CD14-positive monocyte (primary cell): ENCODE measurements at regions not wholly inside any gene's neighbourhood (a gene's known extent, or its start where the extent isn't known, plus 50 kb on each side); places are given as distances from the start of the nearest gene placed in this dataset.
"Not testable (repeated sequence)": the region's sequence is repeated elsewhere in the genome, so short reads cannot be mapped to it uniquely, and the experiment has no call there.

Experiments used
- DNase-seq, 3 donors: peaks; one replicate each; pipeline ENCODE4 v3.0.0-alpha.2; 2011 to 2022
- H2AFZ ChIP-seq: 2 replicates; pipeline ENCODE4 v1.6.0; 2012; ENCODE audit warnings: mild to moderate bottlenecking, low read depth, low read length, inconsistent platforms; ENCODE audit not compliant: insufficient read depth, poor library complexity, severe bottlenecking
- H3K27ac ChIP-seq, 2 donors: 1 replicate in 1 of 2; 2 replicates in 1 of 2; pipeline ENCODE4 v1.5.1; 2012 to 2013; ENCODE audit warnings: low read length in 2 of 2, control low read depth in 1 of 2, inconsistent platforms in 1 of 2, low read depth in 1 of 2, mild to moderate bottlenecking in 1 of 2
- H3K27me3 ChIP-seq, 2 donors: one replicate each; pipeline versions ENCODE4 v1.6.0 to v1.6.1; 2011 to 2013; ENCODE audit warnings: low read length in 2 of 2; ENCODE audit not compliant: control insufficient read depth in 2 of 2, insufficient read depth in 2 of 2
- H3K36me3 ChIP-seq, 2 donors: replicated peaks in 1 of 2; 1 replicate in 1 of 2; 2 replicates in 1 of 2; pipeline versions ENCODE4 v1.5.1 to v1.6.1; 2012 to 2013; ENCODE audit warnings: low read length in 2 of 2, control low read depth in 1 of 2, inconsistent platforms in 1 of 2, mild to moderate bottlenecking in 1 of 2; ENCODE audit not compliant: insufficient read depth in 2 of 2, control insufficient read depth in 1 of 2
- H3K4me1 ChIP-seq, 2 donors: 1 replicate in 1 of 2; 2 replicates in 1 of 2; pipeline versions ENCODE4 v1.5.1 to v1.6.1; 2012 to 2013; ENCODE audit warnings: low read length in 2 of 2, control low read depth in 1 of 2, inconsistent platforms in 1 of 2, mild to moderate bottlenecking in 1 of 2, moderate library complexity in 1 of 2; ENCODE audit not compliant: insufficient read depth in 2 of 2, control insufficient read depth in 1 of 2
- H3K4me2 ChIP-seq: replicated peaks from 2 replicates; pipeline ENCODE3; 2012; ENCODE audit warnings: low read length, moderate library complexity, mild to moderate bottlenecking; ENCODE audit not compliant: poor library complexity, severe bottlenecking; ENCODE audit errors: extremely low read depth
- H3K4me3 ChIP-seq, 3 experiments: fragments of 200-600 bp in 1 of 3; sonication (generic) in 1 of 3; replicated peaks in 1 of 3; 1 replicate in 2 of 3; 2 replicates in 1 of 3; pipeline ENCODE4 v1.5.1; 2011 to 2013; ENCODE audit warnings: low read length in 3 of 3, mild to moderate bottlenecking in 3 of 3, control low read depth in 2 of 3, low read depth in 2 of 3, inconsistent platforms in 1 of 3, moderate library complexity in 1 of 3
- H3K79me2 ChIP-seq: 2 replicates; pipeline ENCODE4 v1.6.0; 2012; ENCODE audit warnings: mild to moderate bottlenecking, control low read depth, inconsistent platforms, low read length, moderate library complexity; ENCODE audit not compliant: insufficient read depth
- H3K9ac ChIP-seq: 2 replicates; pipeline ENCODE4 v1.6.0; 2017; ENCODE audit warnings: low read length, mild to moderate bottlenecking; ENCODE audit not compliant: insufficient read depth, poor library complexity, severe bottlenecking
- H3K9me3 ChIP-seq, 2 donors: replicated peaks in 1 of 2; 1 replicate in 1 of 2; 2 replicates in 1 of 2; pipeline versions ENCODE4 v1.5.1 to v1.6.1; 2012 to 2013; ENCODE audit warnings: low read length in 2 of 2, control low read depth in 1 of 2; ENCODE audit not compliant: control insufficient read depth in 1 of 2, insufficient read depth in 1 of 2
- H4K20me1 ChIP-seq: 2 replicates; pipeline ENCODE4 v1.6.0; 2012; ENCODE audit warnings: mild to moderate bottlenecking, low read length, control low read depth, moderate library complexity; ENCODE audit not compliant: insufficient read depth
- H3K27ac Mint-ChIP-seq, 7 donors: one replicate each; pipeline ENCODE4 v1.8.0; 2020; ENCODE audit warnings: mild to moderate bottlenecking in 7 of 7, mixed read lengths in 7 of 7, moderate library complexity in 6 of 7, inconsistent platforms in 2 of 7
- H3K27me3 Mint-ChIP-seq, 3 donors: one replicate each; pipeline ENCODE4 v1.8.0; 2021 to 2022; ENCODE audit warnings: low read depth in 3 of 3, mild to moderate bottlenecking in 3 of 3, mixed read lengths in 3 of 3, moderate library complexity in 3 of 3, inconsistent platforms in 1 of 3
- H3K36me3 Mint-ChIP-seq, 2 donors: one replicate each; pipeline ENCODE4 v1.8.0; 2020; ENCODE audit warnings: mixed read lengths in 2 of 2, inconsistent platforms in 1 of 2, mild to moderate bottlenecking in 1 of 2
- H3K4me1 Mint-ChIP-seq: one replicate; pipeline ENCODE4 v1.8.0; 2020; ENCODE audit warnings: mild to moderate bottlenecking, mixed read lengths
- H3K4me3 Mint-ChIP-seq, 2 donors: one replicate each; pipeline ENCODE4 v1.8.0; 2020; ENCODE audit warnings: mild to moderate bottlenecking in 2 of 2, mixed read lengths in 2 of 2, moderate library complexity in 1 of 2
- H3K9me3 Mint-ChIP-seq, 7 donors: one replicate each; pipeline ENCODE4 v1.8.0; 2020 to 2022; ENCODE audit warnings: mixed read lengths in 7 of 7, mild to moderate bottlenecking in 6 of 7, moderate library complexity in 6 of 7, inconsistent platforms in 2 of 7
- CTCF ChIP-seq: fragments of 200-600 bp; IDR thresholded peaks from one replicate; pipeline ENCODE4 v1.8.0; 2022; ENCODE audit warnings: antibody characterized with exemption, mild to moderate bottlenecking
- WGBS: methylation state at CpG from one replicate; pipeline ENCODE4 v1.1.5; 2013; ENCODE audit warnings: missing lambda C conversion rate; ENCODE audit not compliant: insufficient coverage; 5-methylcytosine and 5-hydroxymethylcytosine counted together
- intact Hi-C, 2 donors: fragments of 100-400 bp; cut with micrococcal nuclease; formaldehyde crosslinking; loops; one replicate each; pipeline versions ENCODE4 v1.15.0 to v1.15.1; 2023

GRCh38 chr2:230634146-230634545, 78.5 kb upstream of the CAB39 start:
- no peak overlapping the region for H3K4me3 ChIP-seq
- no peaks in the 10 kb centered on the region for H4K20me1 ChIP-seq
- Mint-ChIP-seq H3K27ac (no peak overlapping the region), H3K9me3 (no peaks in the 10 kb centered on the region), H3K36me3 (no peaks in the 10 kb centered on the region), H3K4me3 (no peak overlapping the region), H3K27me3 (peaks cover 0 to 5% (median 0%) of the 10 kb centered on the region in 3 donors), H3K4me1 (no peaks in the 10 kb centered on the region)
- WGBS, result no CpG with 5 or more reads among the region's 1 CpG
- intact Hi-C loops, result no loop called here
- no peaks in the 10 kb centered on the region for H3K79me2 ChIP-seq
- TF ChIP-seq CTCF, result no peak
- H3K27ac ChIP-seq, result no peak overlapping the region
- no peak overlapping the region for H3K9ac ChIP-seq
- H3K36me3 ChIP-seq, result no peaks in the 10 kb centered on the region
- H3K4me1 ChIP-seq, result no peaks in the 10 kb centered on the region
- no peak overlapping the region for H2AFZ ChIP-seq
- no peak for DNase-seq
- no peaks in the 10 kb centered on the region for H3K9me3 ChIP-seq
- H3K4me2 ChIP-seq, result no peak overlapping the region
- H3K27me3 ChIP-seq, result no peaks in the 10 kb centered on the region

- H3K4me1 ChIP-seq, intact Hi-C loops, H3K4me1 Mint-ChIP-seq, H3K4me3 Mint-ChIP-seq, H3K79me2 ChIP-seq, H3K4me2 ChIP-seq, H3K4me3 ChIP-seq, H2AFZ ChIP-seq, DNase-seq, H3K9me3 ChIP-seq, H3K36me3 ChIP-seq, H3K36me3 Mint-ChIP-seq, H3K27ac ChIP-seq, H3K9me3 Mint-ChIP-seq, H3K27ac Mint-ChIP-seq, H4K20me1 ChIP-seq, H3K27me3 Mint-ChIP-seq, H3K27me3 ChIP-seq, H3K9ac ChIP-seq: not testable (repeated sequence)
- WGBS, result 100% methylated on average over 5 of the region's 5 CpGs
Measured at GRCh38 chr2:230634721-230635313, 77.8 kb upstream of the CAB39 start.
